NCI-H146 (cell line): ENCODE measurements at regions not wholly inside any gene's neighbourhood (a gene's known extent, or its start where the extent isn't known, plus 50 kb on each side); places are given as distances from the start of the nearest gene placed in this dataset.

ENCODE experiments used
- DNase-seq: peaks from one replicate; lab custom pipeline; 2025; lab: John Stamatoyannopoulos, UW

- no peak for DNase-seq
These were observed 155.9 kb upstream of the IPO5 start for GRCh38 chr13:97797553-97797952.

GRCh38 chr13:97798171-97798821 lies 155.2 kb upstream of the IPO5 start:
- no peak for DNase-seq

GRCh38 chr13:97798836-97799235 lies 154.6 kb upstream of the IPO5 start:
- DNase-seq: no peak

GRCh38 chr13:97802213-97802612 lies 151.3 kb upstream of the IPO5 start:
- DNase-seq: no peak

- DNase-seq: no peak
These were observed 143.9 kb upstream of the IPO5 start for GRCh38 chr13:97809576-97809975.

- DNase-seq: no peak
These were observed 143.3 kb upstream of the IPO5 start for GRCh38 chr13:97810152-97810551.

- no peak for DNase-seq
These were observed 131.1 kb upstream of the IPO5 start for GRCh38 chr13:97822377-97822776.

- DNase-seq: no peak
These were observed 127.0 kb upstream of the IPO5 start for GRCh38 chr13:97826421-97827012.

GRCh38 chr13:97834250-97834649 lies 119.2 kb upstream of the IPO5 start:
- DNase-seq: no peak

- DNase-seq: no peak
These were observed 110.3 kb upstream of the IPO5 start for GRCh38 chr13:97843189-97843588.

- no peak for DNase-seq
These were observed 109.3 kb upstream of the IPO5 start for GRCh38 chr13:97844151-97844550.

- DNase-seq: no peak
These were observed 104.6 kb upstream of the IPO5 start for GRCh38 chr13:97848886-97849285.

- DNase-seq: peak; percentile 51
These were observed 104.2 kb upstream of the IPO5 start for GRCh38 chr13:97849305-97849704.

- no peak for DNase-seq
These were observed 102.2 kb upstream of the IPO5 start for GRCh38 chr13:97851269-97851668.

GRCh38 chr13:97852181-97852874 lies 101.1 kb upstream of the IPO5 start:
- DNase-seq: no peak

- DNase-seq: no peak
These were observed 99.9 kb upstream of the IPO5 start for GRCh38 chr13:97853550-97853949.

- peak; percentile 77 for DNase-seq
These were observed 97.7 kb upstream of the IPO5 start for GRCh38 chr13:97855570-97856303.

- DNase-seq: no peak
These were observed 97.2 kb upstream of the IPO5 start for GRCh38 chr13:97856304-97856675.

GRCh38 chr13:97858161-97858560 lies 95.3 kb upstream of the IPO5 start:
- DNase-seq: no peak

- DNase-seq: no peak
These were observed 87.1 kb upstream of the IPO5 start for GRCh38 chr13:97866346-97866745.

GRCh38 chr13:97866751-97867150 lies 86.7 kb upstream of the IPO5 start:
- DNase-seq: no peak

GRCh38 chr13:97873398-97873797 lies 80.1 kb upstream of the IPO5 start:
- no peak for DNase-seq

GRCh38 chr13:97875218-97875617 lies 78.3 kb upstream of the IPO5 start:
- peak; percentile 47 for DNase-seq
